Dendritic cell treated with granulocyte-macrophage colony-stimulating factor and Interleukin-4, amounts not matched to agents 40 ng/mL and 50 ng/mL, for 4 days (primary cell): ENCODE measurements at regions not wholly inside any gene's neighbourhood (a gene's known extent, or its start where the extent isn't known, plus 50 kb on each side); places are given as distances from the start of the nearest gene placed in this dataset.
"Not testable (repeated sequence)": the region's sequence is repeated elsewhere in the genome, so short reads cannot be mapped to it uniquely, and the experiment has no call there.

ENCODE experiments used
- H3K27ac Mint-ChIP-seq: one replicate; pipeline ENCODE4 v1.8.0; 2022; ENCODE audit warnings: mild to moderate bottlenecking, mixed read lengths
- H3K27me3 Mint-ChIP-seq: one replicate; pipeline ENCODE4 v1.8.0; 2022; ENCODE audit warnings: mild to moderate bottlenecking, mixed read lengths
- H3K36me3 Mint-ChIP-seq: one replicate; pipeline ENCODE4 v1.8.0; 2022; ENCODE audit warnings: low read depth, mixed read lengths
- H3K4me1 Mint-ChIP-seq: one replicate; pipeline ENCODE4 v1.8.0; 2022; ENCODE audit warnings: low read depth, mixed read lengths
- H3K4me3 Mint-ChIP-seq: one replicate; pipeline ENCODE4 v1.8.0; 2022; ENCODE audit warnings: mild to moderate bottlenecking, moderate library complexity, mixed read lengths
- H3K9me3 Mint-ChIP-seq: one replicate; pipeline ENCODE4 v1.8.0; 2022; ENCODE audit warnings: mixed read lengths
- intact Hi-C: fragments of 100-400 bp; cut with micrococcal nuclease; formaldehyde crosslinking; loops from one replicate; pipeline ENCODE4 v1.15.0; 2022

GRCh38 chr12:85394809-85395208, 114.8 kb downstream of the ALX1 start:
- H3K27me3 Mint-ChIP-seq: peaks cover under 1% of the 10 kb centered on the region

DNA sequence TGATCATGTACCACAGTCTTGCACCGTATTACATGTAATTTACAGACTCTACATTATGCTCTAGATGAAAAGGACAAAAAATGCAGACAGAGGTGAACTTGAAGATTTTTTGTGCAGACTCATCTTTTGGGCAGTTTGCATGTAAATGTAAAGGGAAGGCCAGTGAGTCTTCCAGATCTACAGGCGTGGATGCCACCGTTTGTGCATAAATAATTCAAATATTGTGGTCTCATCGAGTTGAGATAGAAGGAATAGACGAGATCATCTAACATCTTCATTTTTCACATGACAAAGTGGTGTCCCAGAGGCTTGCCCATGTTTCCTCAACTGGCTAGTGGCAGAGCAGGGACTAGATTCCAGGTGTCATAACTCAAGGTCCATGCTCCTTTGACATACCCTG, 125.2 kb downstream of the ALX1 start:
- intact Hi-C loops: no loop called here
- H3K36me3 Mint-ChIP-seq: no peaks in the 10 kb centered on the region
- no peak overlapping the region for H3K27ac Mint-ChIP-seq
- no peaks in the 10 kb centered on the region for H3K4me1 Mint-ChIP-seq
- no peak overlapping the region for H3K4me3 Mint-ChIP-seq
- H3K9me3 Mint-ChIP-seq: no peaks in the 10 kb centered on the region
- H3K27me3 Mint-ChIP-seq: no peaks in the 10 kb centered on the region

More at GRCh38 chr12:85394809-85395208, 114.8 kb downstream of the ALX1 start:
- H3K9me3 Mint-ChIP-seq: no peaks in the 10 kb centered on the region
- no peak overlapping the region for H3K27ac Mint-ChIP-seq
- no peaks in the 10 kb centered on the region for H3K4me1 Mint-ChIP-seq
- intact Hi-C loops: no loop called here
- H3K4me3 Mint-ChIP-seq: no peak overlapping the region
- no peaks in the 10 kb centered on the region for H3K36me3 Mint-ChIP-seq

GRCh38 chr12:85405781-85406522, 125.9 kb downstream of the ALX1 start:
- no peaks in the 10 kb centered on the region for H3K4me1 Mint-ChIP-seq
- H3K27me3 Mint-ChIP-seq: no peaks in the 10 kb centered on the region
- no peak overlapping the region for H3K4me3 Mint-ChIP-seq
- no peak overlapping the region for H3K27ac Mint-ChIP-seq
- H3K9me3 Mint-ChIP-seq: no peaks in the 10 kb centered on the region
- H3K36me3 Mint-ChIP-seq: no peaks in the 10 kb centered on the region
- intact Hi-C loops: no loop called here

GRCh38 chr12:85413266-85413665, 133.2 kb downstream of the ALX1 start:
- Mint-ChIP-seq H3K36me3 (no peaks in the 10 kb centered on the region), H3K4me1 (no peaks in the 10 kb centered on the region), H3K27me3 (no peaks in the 10 kb centered on the region), H3K27ac (no peak overlapping the region), H3K9me3 (no peaks in the 10 kb centered on the region), H3K4me3 (no peak overlapping the region)
- intact Hi-C loops: no loop called here

- Mint-ChIP-seq H3K4me1 (peaks cover 2% of the 10 kb centered on the region), H3K4me3 (no peak overlapping the region), H3K27ac (no peak overlapping the region), H3K9me3 (no peaks in the 10 kb centered on the region), H3K27me3 (peaks cover under 1% of the 10 kb centered on the region), H3K36me3 (no peaks in the 10 kb centered on the region)
- intact Hi-C loops: no loop called here
These were observed 142.7 kb downstream of the ALX1 start for GRCh38 chr12:85422762-85423161.

DNA sequence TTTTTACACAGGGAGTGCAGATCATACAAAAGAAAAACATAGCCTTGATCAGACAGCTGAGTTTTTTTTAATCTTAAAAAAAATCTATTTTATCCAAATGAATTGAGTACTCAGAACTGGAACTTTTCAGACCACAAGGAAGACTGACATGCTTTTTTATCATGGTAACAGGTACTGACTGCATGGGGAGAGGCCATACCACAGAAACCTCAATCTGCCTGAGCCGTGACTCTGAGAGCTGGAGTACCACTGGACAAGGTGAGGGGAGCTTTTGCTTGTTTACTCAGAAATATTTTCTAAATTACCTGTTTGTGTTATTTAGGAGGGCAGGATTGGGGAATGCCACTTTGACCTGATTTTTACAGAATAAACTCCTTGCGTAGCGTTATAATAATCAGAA, 143.9 kb downstream of the ALX1 start:
- Mint-ChIP-seq H3K27me3 (peaks cover 1% of the 10 kb centered on the region), H3K4me3 (no peak overlapping the region), H3K27ac (no peak overlapping the region), H3K9me3 (no peaks in the 10 kb centered on the region), H3K4me1 (peaks cover 12% of the 10 kb centered on the region), H3K36me3 (no peaks in the 10 kb centered on the region)
- intact Hi-C loops: loop anchor here (2.0 kb wide), 1 partner anchor 25 kb away; no protein-coding TSS in a partner anchor

- peak overlapping the region; percentile 54 for H3K4me3 Mint-ChIP-seq
- H3K4me1 Mint-ChIP-seq: peaks cover 12% of the 10 kb centered on the region
- H3K36me3 Mint-ChIP-seq: no peaks in the 10 kb centered on the region
- intact Hi-C loops: loop anchor here (1.0 to 2.0 kb wide), 2 partner anchors 24 to 443 kb away; no protein-coding TSS in a partner anchor
- H3K9me3 Mint-ChIP-seq: no peaks in the 10 kb centered on the region
- H3K27me3 Mint-ChIP-seq: peaks cover 1% of the 10 kb centered on the region
- H3K27ac Mint-ChIP-seq: no peak overlapping the region
These were observed 144.7 kb downstream of the ALX1 start for GRCh38 chr12:85424581-85425348.

DNA sequence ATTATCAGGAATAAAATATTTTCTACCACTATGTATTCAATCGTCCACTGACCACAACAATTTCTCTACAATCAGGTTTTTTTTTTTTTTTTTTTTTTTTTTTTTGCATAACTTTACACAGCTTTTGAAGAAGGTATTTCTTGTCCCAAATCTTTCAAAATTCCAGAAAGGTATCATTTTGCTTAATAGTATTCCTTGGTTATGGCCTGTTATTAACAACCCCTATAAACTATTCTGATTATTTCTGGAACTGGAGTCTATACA, 145.3 kb downstream of the ALX1 start:
- H3K27me3 Mint-ChIP-seq: peaks cover 1% of the 10 kb centered on the region
- H3K36me3 Mint-ChIP-seq: no peaks in the 10 kb centered on the region
- peaks cover 12% of the 10 kb centered on the region for H3K4me1 Mint-ChIP-seq
- no peak overlapping the region for H3K27ac Mint-ChIP-seq
- no peaks in the 10 kb centered on the region for H3K9me3 Mint-ChIP-seq
- no peak overlapping the region for H3K4me3 Mint-ChIP-seq
- intact Hi-C loops: loop anchor here (1.0 to 2.0 kb wide), 2 partner anchors 24 to 442 kb away; no protein-coding TSS in a partner anchor

DNA sequence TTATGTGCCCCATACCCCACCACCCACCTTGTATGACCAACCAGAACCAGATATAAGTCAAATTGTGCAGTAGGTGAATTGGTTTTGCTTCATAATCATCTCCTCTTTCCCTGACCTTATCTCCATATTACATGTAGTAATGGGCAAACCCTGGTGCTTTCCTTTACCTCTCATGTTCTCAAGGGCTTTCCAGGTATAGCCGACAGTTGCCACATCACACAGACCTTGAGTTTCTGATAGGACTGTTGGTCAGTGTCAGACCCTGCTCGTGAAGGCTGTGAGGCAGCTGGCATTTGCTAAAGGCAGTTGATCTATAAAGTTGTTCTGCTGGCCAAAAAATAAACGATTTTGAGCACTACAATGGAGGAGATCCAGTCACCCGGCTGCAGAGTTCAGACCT, 145.9 kb downstream of the ALX1 start:
- intact Hi-C loops: loop anchor here (1.0 to 2.0 kb wide), 2 partner anchors 23 to 441 kb away; no protein-coding TSS in a partner anchor
- Mint-ChIP-seq H3K27me3 (peaks cover 1% of the 10 kb centered on the region), H3K4me3 (no peak overlapping the region), H3K4me1 (peaks cover 12% of the 10 kb centered on the region), H3K36me3 (no peaks in the 10 kb centered on the region), H3K27ac (no peak overlapping the region), H3K9me3 (no peaks in the 10 kb centered on the region)

DNA sequence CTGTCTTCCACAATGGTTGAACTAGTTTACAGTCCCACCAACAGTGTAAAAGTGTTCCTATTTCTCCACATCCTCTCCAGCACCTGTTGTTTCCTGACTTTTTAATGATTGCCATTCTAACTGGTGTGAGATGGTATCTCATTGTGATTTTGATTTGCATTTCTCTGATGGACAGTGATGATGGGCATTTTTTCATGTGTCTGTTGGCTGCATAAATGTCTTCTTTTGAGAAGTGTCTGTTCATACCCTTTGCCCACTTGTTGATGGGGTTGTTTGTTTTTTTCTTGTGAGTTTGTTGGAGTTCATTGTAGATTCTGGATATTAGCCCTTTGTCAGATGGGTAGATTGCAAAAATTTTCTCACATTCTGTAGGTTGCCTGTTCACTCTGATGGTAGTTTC, 153.1 kb downstream of the ALX1 start:
- H3K27me3 Mint-ChIP-seq, H3K4me3 Mint-ChIP-seq, H3K27ac Mint-ChIP-seq, intact Hi-C loops, H3K9me3 Mint-ChIP-seq, H3K4me1 Mint-ChIP-seq, H3K36me3 Mint-ChIP-seq: not testable (repeated sequence)

- intact Hi-C loops: no loop called here
- no peaks in the 10 kb centered on the region for H3K9me3 Mint-ChIP-seq
- H3K4me1 Mint-ChIP-seq: no peaks in the 10 kb centered on the region
- no peaks in the 10 kb centered on the region for H3K27me3 Mint-ChIP-seq
- no peak overlapping the region for H3K4me3 Mint-ChIP-seq
- no peaks in the 10 kb centered on the region for H3K36me3 Mint-ChIP-seq
- no peak overlapping the region for H3K27ac Mint-ChIP-seq
These were observed 160.3 kb downstream of the ALX1 start for GRCh38 chr12:85440271-85440670.

- intact Hi-C loops: no loop called here
These were observed 161.0 kb downstream of the ALX1 start for GRCh38 chr12:85441025-85441424.

DNA sequence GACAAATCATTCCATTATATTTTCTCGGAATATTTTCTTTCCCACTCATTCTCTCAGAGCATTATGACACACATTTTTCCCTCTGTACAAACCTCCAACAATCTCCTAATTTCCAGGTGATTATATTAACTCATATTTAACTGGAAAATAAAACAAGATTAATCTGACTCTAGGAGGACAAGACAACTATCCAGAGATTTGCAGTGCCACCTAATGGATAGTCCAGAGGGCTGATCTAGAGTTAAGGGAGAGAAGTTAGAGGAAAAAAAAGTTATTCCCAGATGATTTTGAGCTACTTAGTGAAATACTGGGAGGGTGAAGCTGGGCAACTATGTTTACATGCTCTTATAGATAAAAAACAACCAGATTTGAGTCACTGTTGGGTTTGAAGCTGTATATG, 161.7 kb downstream of the ALX1 start:
- Mint-ChIP-seq H3K9me3 (no peaks in the 10 kb centered on the region), H3K4me1 (no peaks in the 10 kb centered on the region), H3K4me3 (no peak overlapping the region), H3K27me3 (no peaks in the 10 kb centered on the region), H3K27ac (no peak overlapping the region), H3K36me3 (no peaks in the 10 kb centered on the region)
- intact Hi-C loops: no loop called here

More at GRCh38 chr12:85441025-85441424, 161.0 kb downstream of the ALX1 start:
- Mint-ChIP-seq H3K4me1 (no peaks in the 10 kb centered on the region), H3K27me3 (no peaks in the 10 kb centered on the region), H3K4me3 (no peak overlapping the region), H3K9me3 (no peaks in the 10 kb centered on the region), H3K36me3 (no peaks in the 10 kb centered on the region), H3K27ac (no peak overlapping the region)

- no peaks in the 10 kb centered on the region for H3K9me3 Mint-ChIP-seq
These were observed 165.3 kb downstream of the ALX1 start for GRCh38 chr12:85445060-85445938.

More at GRCh38 chr12:85445060-85445938, 165.3 kb downstream of the ALX1 start:
- no peaks in the 10 kb centered on the region for H3K36me3 Mint-ChIP-seq
- H3K4me1 Mint-ChIP-seq: peaks cover 10% of the 10 kb centered on the region
- intact Hi-C loops: no loop called here
- no peak overlapping the region for H3K27ac Mint-ChIP-seq
- H3K27me3 Mint-ChIP-seq: no peaks in the 10 kb centered on the region
- no peak overlapping the region for H3K4me3 Mint-ChIP-seq
